ENCODE measurements at regions not wholly inside any gene's neighbourhood (a gene's known extent, or its start where the extent isn't known, plus 50 kb on each side); places are given as distances from the start of the nearest gene placed in this dataset.

DNA sequence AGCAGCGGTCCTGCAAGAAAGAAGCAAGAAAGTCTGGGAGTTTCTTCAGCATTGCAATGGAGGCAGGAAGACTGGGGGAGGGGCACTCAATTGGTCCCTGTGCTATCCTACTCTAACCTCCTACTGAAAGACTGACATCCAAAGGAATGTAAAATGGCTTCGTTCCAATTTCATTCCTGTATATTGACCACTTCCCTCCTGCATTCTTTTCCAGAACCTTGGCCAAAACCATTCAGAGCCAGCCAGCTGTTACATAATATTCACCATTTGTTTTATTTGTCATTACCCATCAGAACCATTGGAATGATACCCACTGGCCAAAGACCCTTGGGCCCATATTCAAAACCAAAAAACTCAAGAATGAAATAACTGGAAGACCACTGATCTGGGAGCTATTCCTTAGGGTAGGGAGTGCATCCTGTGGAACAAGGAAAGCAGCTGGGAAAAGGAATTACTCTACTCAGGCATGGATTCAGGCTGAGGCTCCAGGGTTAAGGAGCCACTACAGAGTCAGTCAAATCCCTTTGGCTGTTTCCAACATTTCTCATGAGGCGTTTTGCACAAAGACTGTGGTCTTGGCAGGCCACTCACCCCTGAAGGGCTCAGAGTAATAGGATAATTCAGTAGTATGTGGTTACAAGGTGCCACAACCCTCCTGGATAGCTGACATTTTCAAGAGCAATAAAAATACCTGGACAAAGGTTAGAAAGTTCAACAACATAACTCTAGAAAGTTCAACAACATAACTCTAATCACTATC, 148.7 kb upstream of the SLC1A3 start:
- TF ChIP-seq, protein P1, sequence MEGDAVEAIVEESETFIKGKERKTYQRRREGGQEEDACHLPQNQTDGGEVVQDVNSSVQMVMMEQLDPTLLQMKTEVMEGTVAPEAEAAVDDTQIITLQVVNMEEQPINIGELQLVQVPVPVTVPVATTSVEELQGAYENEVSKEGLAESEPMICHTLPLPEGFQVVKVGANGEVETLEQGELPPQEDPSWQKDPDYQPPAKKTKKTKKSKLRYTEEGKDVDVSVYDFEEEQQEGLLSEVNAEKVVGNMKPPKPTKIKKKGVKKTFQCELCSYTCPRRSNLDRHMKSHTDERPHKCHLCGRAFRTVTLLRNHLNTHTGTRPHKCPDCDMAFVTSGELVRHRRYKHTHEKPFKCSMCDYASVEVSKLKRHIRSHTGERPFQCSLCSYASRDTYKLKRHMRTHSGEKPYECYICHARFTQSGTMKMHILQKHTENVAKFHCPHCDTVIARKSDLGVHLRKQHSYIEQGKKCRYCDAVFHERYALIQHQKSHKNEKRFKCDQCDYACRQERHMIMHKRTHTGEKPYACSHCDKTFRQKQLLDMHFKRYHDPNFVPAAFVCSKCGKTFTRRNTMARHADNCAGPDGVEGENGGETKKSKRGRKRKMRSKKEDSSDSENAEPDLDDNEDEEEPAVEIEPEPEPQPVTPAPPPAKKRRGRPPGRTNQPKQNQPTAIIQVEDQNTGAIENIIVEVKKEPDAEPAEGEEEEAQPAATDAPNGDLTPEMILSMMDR (IDR thresholded peaks at IDR 0.05; ENCODE audit: low read depth, low read length, poor library complexity, severe bottlenecking), result no peak
- TF ChIP-seq EZH2phosphoT487 (IDR thresholded peaks at IDR 0.05; ENCODE audit: borderline replicate concordance, low read length), result no peak

Measured in DOHH2 (cell line).